HUES48 (cell line): ENCODE measurements at regions not wholly inside any gene's neighbourhood (a gene's known extent, or its start where the extent isn't known, plus 50 kb on each side); places are given as distances from the start of the nearest gene placed in this dataset.

Experiments
- H3K27ac ChIP-seq: one replicate; pipeline ENCODE4 v1.7.0; 2013; ENCODE audit warnings: low read depth, low read length, inconsistent platforms
- H3K27me3 ChIP-seq: 2 replicates; pipeline ENCODE4 v1.6.1; 2013; ENCODE audit warnings: mild to moderate bottlenecking, low read length; ENCODE audit not compliant: control insufficient read depth, insufficient read depth
- H3K36me3 ChIP-seq: 2 replicates; pipeline ENCODE4 v1.6.1; 2013; ENCODE audit warnings: low read length; ENCODE audit not compliant: control insufficient read depth, insufficient read depth
- H3K4me1 ChIP-seq: 2 replicates; pipeline ENCODE4 v1.6.1; 2013; ENCODE audit warnings: mild to moderate bottlenecking, low read length; ENCODE audit not compliant: control insufficient read depth, insufficient read depth
- H3K4me3 ChIP-seq: 2 replicates; pipeline ENCODE4 v1.5.1; 2013; ENCODE audit warnings: mild to moderate bottlenecking, low read depth, low read length
- H3K9ac ChIP-seq: 2 replicates; pipeline ENCODE4 v1.6.1; 2013; ENCODE audit warnings: mild to moderate bottlenecking, low read depth, low read length, moderate library complexity
- H3K9me3 ChIP-seq: 2 replicates; pipeline ENCODE4 v1.6.1; 2013; ENCODE audit warnings: low read length; ENCODE audit not compliant: control insufficient read depth, insufficient read depth

- Histone ChIP-seq H3K4me3 (no peak overlapping the region), H3K27me3 (no peaks in the 10 kb centered on the region), H3K36me3 (no peaks in the 10 kb centered on the region), H3K4me1 (no peaks in the 10 kb centered on the region), H3K9me3 (no peaks in the 10 kb centered on the region), H3K27ac (no peak overlapping the region), H3K9ac (no peak overlapping the region)
Observed at GRCh38 chr4:33045334-33045733, 2325.2 kb downstream of the PCDH7 start.

DNA sequence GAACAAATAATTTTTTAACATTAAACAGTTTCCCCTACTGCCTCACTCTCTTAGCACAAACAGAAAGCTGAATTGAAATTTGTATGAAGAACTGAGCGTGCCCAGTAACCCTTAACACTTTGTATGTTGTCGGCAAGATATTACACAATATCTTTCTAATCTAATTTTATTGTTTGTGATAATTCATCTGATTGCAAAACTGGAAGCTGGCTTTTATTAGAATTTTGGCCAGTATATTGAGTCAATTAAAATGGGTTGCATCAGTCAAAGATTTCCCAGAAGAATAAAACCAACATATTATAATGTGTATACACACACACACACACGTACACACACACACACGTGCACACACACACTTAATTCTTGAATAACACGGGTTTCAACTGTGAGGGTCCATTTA is 2332.1 kb downstream of the PCDH7 start:
- Histone ChIP-seq H3K27ac (no peak overlapping the region), H3K27me3 (no peaks in the 10 kb centered on the region), H3K9me3 (no peaks in the 10 kb centered on the region), H3K4me3 (no peak overlapping the region), H3K4me1 (peaks cover under 1% of the 10 kb centered on the region; the same call in 1 of the 2 replicates), H3K36me3 (no peaks in the 10 kb centered on the region), H3K9ac (no peak overlapping the region)

DNA sequence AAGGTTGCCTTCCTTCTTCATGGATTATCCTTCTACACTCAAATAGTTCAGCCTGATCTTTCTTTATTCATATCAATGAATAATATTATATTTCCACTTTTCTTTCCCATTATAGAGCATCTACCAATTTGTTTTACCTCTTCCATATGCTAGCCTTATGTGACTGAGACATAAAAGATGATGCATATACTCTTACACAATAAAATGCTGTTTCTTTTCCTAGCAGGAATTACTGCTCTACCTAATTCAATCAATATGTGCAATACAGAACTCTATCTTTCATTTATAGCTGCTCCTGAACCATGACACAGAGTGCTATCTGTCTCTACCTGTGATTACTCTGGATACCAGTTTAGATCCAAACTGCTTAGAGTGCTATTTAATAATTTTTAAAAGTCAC is 2334.0 kb downstream of the PCDH7 start:
- no peaks in the 10 kb centered on the region for H3K27me3 ChIP-seq
- no peak overlapping the region for H3K9ac ChIP-seq
- H3K4me1 ChIP-seq: peaks cover 7% of the 10 kb centered on the region; the same call in 1 of the 2 replicates
- H3K4me3 ChIP-seq: no peak overlapping the region
- no peak overlapping the region for H3K27ac ChIP-seq
- H3K36me3 ChIP-seq: no peaks in the 10 kb centered on the region
- H3K9me3 ChIP-seq: no peaks in the 10 kb centered on the region

GRCh38 chr4:33054656-33055196 is 2334.6 kb downstream of the PCDH7 start:
- Histone ChIP-seq H3K9me3 (no peaks in the 10 kb centered on the region), H3K36me3 (no peaks in the 10 kb centered on the region), H3K4me1 (peaks cover 7% of the 10 kb centered on the region; the same call in 1 of the 2 replicates), H3K9ac (no peak overlapping the region), H3K4me3 (no peak overlapping the region), H3K27ac (no peak overlapping the region), H3K27me3 (no peaks in the 10 kb centered on the region)

- Histone ChIP-seq H3K9me3 (no peaks in the 10 kb centered on the region), H3K36me3 (no peaks in the 10 kb centered on the region), H3K9ac (no peak overlapping the region), H3K4me3 (no peak overlapping the region), H3K27ac (no peak overlapping the region), H3K27me3 (no peaks in the 10 kb centered on the region), H3K4me1 (peaks cover 7% of the 10 kb centered on the region; the same call in 1 of the 2 replicates)
Observed at GRCh38 chr4:33057736-33058135, 2337.6 kb downstream of the PCDH7 start.

DNA sequence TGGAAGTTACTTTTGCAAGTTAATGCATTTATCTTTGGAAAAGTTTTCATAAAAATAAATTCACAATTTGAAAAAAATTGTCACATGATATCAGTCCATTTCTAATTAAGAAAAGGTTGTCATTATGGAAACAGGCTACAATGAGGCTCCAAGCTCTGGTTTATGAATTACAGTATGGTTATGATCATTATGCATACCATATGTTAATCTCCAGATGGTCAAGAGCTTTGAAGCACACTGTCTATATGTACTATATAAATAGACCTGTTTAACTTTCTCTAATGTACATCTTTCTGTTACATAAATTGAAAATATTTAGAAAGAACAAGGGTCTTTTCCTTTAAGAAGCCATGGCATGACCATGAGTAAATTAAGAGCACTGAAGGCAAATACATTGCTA is 2338.8 kb downstream of the PCDH7 start:
- no peaks in the 10 kb centered on the region for H3K9me3 ChIP-seq
- no peaks in the 10 kb centered on the region for H3K36me3 ChIP-seq

GRCh38 chr4:33060674-33061542 is 2340.7 kb downstream of the PCDH7 start:
- no peaks in the 10 kb centered on the region for H3K27me3 ChIP-seq
- peaks cover 7% of the 10 kb centered on the region; the same call in 1 of the 2 replicates for H3K4me1 ChIP-seq
- H3K9ac ChIP-seq: no peak overlapping the region
- H3K27ac ChIP-seq: no peak overlapping the region
- no peaks in the 10 kb centered on the region for H3K36me3 ChIP-seq
- H3K9me3 ChIP-seq: no peaks in the 10 kb centered on the region
- H3K4me3 ChIP-seq: no peak overlapping the region

More for the DNA sequence above, 2338.8 kb downstream of the PCDH7 start:
- H3K9ac ChIP-seq: no peak overlapping the region
- H3K27me3 ChIP-seq: no peaks in the 10 kb centered on the region
- H3K4me1 ChIP-seq: peaks cover 7% of the 10 kb centered on the region; the same call in 1 of the 2 replicates
- no peak overlapping the region for H3K27ac ChIP-seq
- H3K4me3 ChIP-seq: no peak overlapping the region

GRCh38 chr4:33061727-33062126 is 2341.6 kb downstream of the PCDH7 start:
- Histone ChIP-seq H3K27me3 (no peaks in the 10 kb centered on the region), H3K9me3 (no peaks in the 10 kb centered on the region), H3K4me1 (peaks cover 7% of the 10 kb centered on the region; the same call in 1 of the 2 replicates), H3K27ac (no peak overlapping the region), H3K36me3 (no peaks in the 10 kb centered on the region), H3K9ac (no peak overlapping the region), H3K4me3 (no peak overlapping the region)

- Histone ChIP-seq H3K27me3 (no peaks in the 10 kb centered on the region), H3K27ac (no peak overlapping the region), H3K4me3 (no peak overlapping the region), H3K9me3 (no peaks in the 10 kb centered on the region), H3K36me3 (no peaks in the 10 kb centered on the region), H3K9ac (no peak overlapping the region), H3K4me1 (peaks cover 6% of the 10 kb centered on the region; the same call in 1 of the 2 replicates)
Observed at GRCh38 chr4:33062155-33062806, 2342.1 kb downstream of the PCDH7 start.

DNA sequence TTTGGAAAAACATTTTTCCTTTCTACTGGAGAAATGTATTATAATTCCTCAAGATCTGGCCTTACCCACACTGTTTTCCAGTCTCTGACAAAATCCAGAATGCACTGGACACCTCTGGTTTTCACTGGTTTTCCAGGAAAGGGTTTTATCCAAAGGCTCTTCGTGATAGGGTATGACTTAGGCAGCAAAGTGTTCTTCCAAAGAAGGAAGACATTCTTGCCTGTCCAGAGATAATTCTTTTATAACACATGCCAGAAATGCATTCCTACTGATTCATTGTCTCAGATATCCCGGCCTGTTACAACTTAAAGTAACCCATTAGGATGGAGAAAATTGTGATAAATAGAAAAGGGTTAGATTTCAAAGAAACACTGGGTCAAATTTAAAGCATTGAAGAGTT is 2343.1 kb downstream of the PCDH7 start:
- no peak overlapping the region for H3K9ac ChIP-seq
- no peaks in the 10 kb centered on the region for H3K27me3 ChIP-seq
- no peaks in the 10 kb centered on the region for H3K36me3 ChIP-seq
- H3K27ac ChIP-seq: no peak overlapping the region
- H3K4me1 ChIP-seq: no peaks in the 10 kb centered on the region
- H3K9me3 ChIP-seq: no peaks in the 10 kb centered on the region
- no peak overlapping the region for H3K4me3 ChIP-seq

- Histone ChIP-seq H3K27me3 (no peaks in the 10 kb centered on the region), H3K36me3 (no peaks in the 10 kb centered on the region), H3K27ac (no peak overlapping the region), H3K9me3 (no peaks in the 10 kb centered on the region), H3K4me1 (no peaks in the 10 kb centered on the region), H3K9ac (no peak overlapping the region), H3K4me3 (no peak overlapping the region)
Observed at GRCh38 chr4:33064238-33064637, 2344.1 kb downstream of the PCDH7 start.
